HG03460 (cell line): ENCODE measurements at regions not wholly inside any gene's neighbourhood (a gene's known extent, or its start where the extent isn't known, plus 50 kb on each side); places are given as distances from the start of the nearest gene placed in this dataset.

Experiments used
- ATAC-seq: cut with Tn5 transposase; IDR thresholded peaks from one replicate; pipeline ENCODE4 v1.9.1; 2021; ENCODE audit not compliant: unreplicated experiment

DNA sequence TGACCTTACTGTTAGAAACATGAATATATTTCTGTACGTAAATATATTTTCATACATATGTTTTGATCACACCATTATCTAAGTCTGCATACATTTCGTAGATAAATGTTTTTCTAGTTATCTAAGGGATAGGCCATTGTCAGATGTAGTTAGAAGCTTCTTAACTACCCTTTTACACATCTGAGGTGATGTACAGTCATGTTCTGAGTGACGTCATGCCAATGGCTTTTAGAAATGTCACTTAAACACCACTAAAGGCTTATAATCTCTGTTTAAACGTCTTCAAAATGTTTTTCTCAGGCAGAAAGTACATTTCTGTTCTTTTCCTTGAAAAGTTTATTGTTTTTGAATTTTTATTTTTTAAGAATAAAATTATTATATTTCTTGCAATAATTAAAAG, 781.9 kb downstream of the MRPL39 start:
- ATAC-seq = no peak

DNA sequence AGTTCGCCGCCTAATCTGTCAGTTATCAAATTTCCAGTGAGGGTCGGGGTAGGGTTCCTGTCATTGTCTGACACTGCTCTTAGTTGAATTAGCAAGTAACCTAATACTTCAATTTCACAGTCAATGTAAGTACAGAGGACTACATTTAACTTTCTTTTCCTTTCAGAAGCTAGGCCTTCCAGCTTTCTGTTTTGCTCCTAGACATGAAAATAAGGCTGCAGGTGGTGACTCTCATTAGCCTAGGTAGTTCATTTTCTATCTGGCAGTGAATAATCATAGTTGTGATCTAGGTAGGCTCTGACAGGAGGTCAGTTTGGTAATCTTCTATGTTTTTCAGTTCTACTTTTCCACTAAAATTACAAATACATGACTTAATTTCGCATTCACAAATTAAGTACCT, 783.1 kb downstream of the MRPL39 start:
- no peak for ATAC-seq

DNA sequence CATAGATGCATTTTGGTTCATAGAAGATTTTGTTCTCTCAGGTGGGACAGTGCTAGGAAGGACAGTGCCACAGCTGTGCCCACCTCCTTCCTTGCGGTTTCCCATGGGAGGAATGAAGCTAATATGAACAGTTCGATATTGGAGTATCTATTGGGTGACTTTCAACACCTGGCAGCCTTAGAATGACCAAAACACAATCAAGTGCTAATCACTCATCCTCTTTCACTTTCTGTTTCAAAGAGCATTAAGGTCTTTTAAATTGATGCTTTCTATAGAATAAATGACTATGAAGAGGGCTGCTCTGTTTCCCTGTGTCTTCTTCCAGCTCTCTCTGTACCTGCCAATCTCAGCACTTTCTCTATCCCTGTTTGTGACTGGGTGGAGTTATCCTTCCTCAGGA, 784.0 kb downstream of the MRPL39 start:
- ATAC-seq = no peak

DNA sequence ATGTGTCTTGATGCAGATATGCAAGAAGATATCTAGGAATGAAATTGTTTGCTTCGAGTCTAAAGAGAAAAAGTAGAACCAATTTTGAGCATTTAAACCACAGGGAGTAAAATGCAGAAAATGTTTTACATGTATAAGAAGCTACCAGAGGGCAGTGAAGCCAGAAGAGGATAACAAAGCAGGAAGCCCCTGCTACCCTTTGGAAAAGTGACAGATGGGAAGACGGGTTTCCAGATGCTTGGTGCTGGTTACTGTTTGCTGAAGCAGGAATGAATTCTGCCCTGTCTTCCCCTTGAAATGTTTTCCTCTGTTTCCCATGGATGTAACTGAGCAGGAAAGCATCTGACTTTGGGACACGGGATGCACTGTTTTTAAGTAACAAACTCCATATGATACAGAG, 822.2 kb downstream of the MRPL39 start:
- ATAC-seq = no peak

DNA sequence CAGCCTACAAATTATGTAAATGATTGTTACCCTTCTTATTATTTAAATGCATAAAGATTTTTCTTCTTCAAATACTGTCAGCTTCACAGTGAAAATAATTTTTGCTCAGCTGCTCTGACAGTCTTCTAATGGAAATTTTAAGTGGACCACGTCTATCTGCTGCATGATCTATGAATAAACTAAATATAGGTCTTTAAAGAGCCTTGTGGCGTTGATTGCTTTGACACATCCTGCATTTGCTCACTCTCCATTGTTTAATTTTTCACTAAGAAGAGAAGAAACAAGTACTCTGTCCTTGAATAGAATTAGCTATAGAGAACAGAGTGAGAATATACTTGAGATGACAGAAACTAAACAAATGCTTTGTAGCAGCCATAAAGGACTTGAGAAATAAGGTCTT, 826.1 kb downstream of the MRPL39 start:
- no peak for ATAC-seq

DNA sequence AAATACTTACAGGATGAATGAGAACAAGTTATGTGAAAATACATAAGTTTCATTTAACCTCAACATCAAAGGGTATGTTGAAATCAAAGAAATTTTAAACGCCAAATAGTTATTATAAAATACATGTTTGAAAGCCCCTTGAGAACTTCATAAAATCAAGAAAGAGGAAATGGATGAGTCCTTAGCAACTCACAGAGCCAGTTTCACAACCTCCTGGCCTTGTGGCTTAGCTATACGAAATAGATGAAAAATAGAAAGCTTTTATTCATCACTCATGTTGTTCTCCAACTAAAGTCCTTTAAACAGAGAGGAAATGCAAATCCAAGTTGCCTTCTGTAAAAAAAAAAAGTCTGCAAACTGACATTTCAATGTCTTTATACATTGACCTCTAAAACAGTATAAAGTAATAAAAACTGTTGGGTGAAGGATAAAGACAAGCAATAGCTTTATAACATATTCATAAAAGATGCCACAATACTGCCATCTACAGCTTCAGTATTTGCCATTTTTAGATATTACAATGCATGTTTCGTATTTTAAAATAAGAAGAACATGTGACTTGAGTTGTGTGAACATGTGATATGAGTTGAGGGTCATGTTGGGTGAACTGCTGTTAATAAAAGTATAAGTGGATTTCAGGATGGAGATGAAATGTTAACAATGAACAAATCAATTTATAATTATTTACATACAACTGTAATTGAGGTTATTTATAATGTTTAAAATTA, 847.8 kb downstream of the MRPL39 start:
- no peak for ATAC-seq

DNA sequence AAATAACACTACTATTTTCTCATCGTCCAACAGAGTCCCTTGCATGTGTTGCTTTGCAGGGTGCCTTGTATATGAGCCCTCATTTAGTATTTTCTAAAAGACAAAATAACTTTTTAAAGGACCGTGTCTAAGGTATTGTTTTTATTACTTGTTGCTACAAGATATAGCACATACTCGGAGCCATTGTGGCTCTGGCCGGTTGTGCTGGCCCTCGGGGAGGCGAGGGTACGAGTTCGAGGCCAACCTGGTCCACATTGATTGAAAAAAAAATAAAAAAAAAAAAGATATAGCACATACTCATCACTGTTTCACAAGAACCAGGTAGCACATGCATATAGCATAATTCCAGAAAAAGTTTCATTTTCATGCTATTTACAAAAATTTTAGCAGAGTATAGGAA, 869.2 kb downstream of the MRPL39 start:
- ATAC-seq = no peak

DNA sequence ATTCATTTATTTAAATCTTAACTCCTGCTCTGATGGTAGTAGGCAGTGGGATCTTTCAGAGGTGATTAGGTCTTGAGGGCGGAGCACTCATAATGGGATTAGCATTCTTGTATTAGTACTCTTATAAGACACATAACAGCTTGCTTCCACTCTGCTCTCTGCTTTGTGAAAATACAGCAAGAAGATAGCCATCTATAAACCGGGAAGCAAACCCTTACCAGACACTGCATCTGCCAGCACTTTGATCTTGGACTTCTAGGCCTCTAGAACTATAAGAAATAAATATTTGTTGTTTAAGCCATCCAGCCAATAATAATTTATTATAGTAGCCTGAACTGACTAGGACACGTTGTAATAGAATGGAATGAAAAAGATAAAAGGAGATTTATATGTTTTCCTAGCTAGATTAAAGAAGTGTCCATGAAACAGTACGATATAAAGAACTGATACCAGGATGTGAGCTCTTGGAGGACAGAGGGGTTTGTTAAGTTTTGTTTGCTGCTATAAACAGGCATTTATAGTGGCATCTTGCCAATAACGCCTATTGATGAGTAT, 869.9 kb downstream of the MRPL39 start:
- no peak for ATAC-seq

DNA sequence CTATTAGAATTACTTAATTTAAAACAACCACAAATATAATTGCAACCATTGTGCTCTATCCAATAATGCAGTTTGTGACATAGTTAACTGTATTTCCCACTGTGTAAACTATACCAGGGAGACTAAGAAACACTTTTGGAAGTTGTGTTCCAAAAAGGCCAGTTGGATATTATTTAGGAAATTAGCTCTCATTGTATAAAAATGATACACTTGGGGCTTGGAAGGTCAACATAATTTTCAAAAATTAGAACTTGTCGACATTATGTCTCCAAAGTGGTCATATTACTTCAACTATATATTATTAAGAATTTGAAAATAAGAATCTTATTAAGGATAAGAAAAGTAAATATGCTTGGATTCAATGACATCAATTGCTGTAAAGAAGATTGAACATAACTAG, 876.6 kb downstream of the MRPL39 start:
- no peak for ATAC-seq

DNA sequence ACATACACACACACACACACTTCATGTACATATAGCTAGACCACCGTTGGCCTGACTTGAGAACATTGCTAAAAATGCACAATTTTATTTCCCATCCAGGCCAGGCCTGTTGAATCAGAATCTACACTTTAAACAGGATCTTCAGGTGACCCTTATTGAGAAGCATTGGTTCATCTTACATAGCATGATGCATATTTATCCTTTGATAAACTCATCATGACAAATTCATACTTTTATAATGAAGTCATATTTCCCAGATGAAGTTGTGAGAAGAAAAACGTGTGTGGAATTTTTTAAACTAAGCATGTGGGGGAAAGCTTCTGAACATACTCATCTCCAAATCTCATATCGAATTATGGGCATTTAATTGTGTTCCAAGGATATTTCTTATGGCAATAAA, 877.7 kb downstream of the MRPL39 start:
- no peak for ATAC-seq

DNA sequence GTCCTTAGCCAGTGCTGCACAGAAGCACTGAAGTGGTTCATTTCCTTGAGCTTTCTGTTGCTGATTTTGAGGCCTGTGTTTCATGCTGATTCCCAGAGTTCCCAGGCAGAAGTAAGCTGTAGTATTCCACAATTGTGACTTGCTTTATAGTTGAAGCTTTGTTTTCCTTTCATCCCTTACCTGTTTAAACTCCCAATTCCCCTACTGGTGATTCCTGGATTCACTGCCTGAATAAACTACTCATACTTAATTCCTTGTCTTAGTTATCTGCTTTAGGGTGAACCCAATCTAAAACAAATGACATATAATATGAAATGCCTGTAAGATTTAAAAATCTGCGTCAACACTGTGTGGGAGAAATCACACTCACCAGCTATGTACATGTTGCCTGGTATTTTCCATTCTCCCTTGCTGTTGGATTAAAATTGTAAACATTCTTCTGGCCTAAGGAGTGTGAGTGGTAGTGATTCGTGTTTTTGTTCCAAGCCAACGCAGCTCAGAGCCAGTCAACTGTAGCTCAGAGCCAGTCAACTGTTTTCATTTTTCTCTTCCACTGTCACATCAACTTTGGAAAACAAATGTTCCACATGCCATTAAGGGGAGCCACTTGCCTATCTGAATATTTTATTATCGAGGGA, 879.4 kb downstream of the MRPL39 start:
- no peak for ATAC-seq

DNA sequence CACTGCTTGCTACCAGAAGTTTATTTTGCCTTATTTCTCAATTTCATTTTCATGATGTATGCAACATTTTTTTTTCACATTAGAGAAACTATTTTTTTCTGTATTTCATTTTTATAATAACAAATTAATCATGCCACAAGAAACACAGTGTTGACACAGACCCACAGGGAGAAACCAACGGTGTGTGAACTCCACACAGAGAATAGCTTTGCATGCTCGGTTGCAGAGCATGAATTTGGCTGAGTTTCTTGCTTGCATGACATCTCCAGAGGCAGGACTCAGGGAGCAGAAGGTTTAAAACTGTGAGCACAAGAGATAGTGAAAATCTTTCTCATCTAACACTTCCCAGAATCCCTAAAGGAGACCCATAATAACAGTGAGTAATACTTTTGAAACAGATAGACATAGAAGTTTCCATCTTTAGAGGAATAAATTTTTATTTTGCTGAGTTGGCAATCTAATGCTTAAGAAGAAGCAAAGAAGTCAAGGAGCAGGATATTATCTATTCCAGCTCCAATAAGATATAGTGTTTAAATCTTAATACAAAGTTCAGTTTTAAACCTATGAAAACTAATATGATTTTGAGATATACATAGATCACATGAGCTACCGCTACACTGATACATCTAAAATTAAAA, 890.9 kb downstream of the MRPL39 start:
- ATAC-seq = no peak

DNA sequence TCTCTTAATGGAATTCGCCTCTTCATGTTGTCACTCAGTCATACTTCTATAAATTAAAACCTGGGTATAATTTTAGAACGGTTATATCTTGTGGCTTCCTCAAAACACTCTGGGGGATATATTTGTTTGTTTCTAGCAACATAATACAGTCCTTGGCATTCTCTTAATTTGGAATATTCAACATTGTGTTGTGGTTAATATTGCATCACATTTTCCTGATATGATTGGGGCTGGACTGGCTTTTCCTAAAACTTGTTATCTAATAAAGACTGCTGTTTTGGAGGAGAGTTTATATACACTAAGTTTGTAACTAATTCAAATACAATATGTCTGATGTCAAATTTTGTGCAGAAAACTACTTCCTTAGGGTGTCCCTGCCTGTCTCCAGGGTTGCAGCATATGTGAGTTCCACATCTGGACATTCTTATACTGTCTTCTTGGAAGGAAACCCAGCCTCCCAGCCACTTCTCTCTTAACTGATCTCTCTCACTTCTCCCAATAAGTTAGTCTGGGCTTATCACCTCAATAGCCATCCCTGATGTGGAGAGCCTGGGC, 892.6 kb downstream of the MRPL39 start:
- ATAC-seq = no peak

DNA sequence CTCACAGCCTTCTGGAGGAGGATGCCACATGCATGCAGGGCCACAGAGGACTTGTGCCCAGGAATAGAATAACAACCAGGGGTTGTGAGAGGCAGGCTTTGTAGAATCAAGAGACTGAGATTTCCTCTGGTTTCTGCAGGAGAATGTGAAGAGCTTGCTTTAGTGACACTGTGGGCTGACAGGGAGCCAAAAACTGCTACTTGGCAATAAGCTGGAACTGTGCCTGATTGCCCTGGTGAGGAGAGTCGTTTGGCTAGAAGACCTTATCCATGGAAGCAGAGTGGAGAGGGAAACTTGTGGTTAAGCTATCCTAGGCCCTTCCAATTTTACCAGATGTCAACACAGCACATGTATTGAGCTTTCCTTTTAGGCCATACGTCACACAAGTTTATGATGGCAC, 902.1 kb downstream of the MRPL39 start:
- ATAC-seq = no peak

DNA sequence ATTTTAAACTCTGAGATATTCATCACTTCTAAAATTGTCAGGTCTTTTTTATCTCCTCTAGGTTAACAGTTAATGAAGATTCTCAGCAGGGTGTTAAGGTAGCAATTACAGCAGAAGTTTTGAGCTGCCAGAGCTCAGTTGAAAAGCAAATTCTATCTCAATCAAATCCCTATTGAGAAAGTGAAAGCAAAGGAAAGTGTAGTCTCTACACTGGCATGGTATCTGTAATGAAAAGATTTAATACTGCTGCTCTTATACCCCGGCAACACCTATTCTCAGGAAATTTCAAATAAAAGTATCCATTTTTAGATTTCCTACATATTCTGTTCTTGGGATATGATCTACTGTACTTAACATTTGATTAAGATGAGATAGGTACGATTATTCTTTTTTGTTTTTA, 913.5 kb downstream of the MRPL39 start:
- ATAC-seq = no peak

DNA sequence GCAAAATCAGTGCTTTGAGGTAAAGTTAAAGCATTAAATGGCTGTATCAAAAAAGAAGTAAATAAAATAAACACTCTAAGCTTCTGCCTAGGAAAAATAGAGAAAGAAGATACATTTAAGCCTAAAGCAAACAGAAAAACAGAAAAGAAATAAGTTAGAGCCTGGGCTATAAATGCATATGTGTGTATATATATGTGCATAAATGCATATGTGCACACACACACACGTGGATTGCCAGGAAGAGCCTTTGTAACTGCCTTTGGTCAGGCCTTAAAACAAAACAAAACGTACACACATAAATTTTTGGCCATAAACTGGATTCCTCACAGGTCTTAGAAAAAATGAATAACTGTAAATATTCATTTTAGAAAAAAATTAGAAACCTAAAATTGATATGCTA, 925.8 kb downstream of the MRPL39 start:
- no peak for ATAC-seq

DNA sequence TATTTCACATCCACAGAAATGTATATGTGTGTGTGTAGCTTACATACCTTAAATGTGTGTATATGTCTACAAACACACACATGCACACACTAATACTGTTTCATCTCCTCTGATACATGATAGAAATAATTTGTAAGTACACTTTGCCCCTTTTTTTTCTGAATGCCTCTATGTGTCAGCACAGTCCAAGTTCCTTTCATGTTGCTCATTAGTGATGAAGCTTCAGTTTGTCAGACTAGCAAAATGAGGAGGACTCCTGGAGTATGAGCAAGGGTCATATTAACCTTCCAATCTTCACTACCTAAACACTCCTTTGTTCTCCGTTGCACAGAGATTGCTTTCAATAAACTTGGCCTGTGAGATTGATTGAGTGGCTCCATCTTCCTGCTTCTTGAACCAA, 935.4 kb downstream of the MRPL39 start:
- no peak for ATAC-seq

DNA sequence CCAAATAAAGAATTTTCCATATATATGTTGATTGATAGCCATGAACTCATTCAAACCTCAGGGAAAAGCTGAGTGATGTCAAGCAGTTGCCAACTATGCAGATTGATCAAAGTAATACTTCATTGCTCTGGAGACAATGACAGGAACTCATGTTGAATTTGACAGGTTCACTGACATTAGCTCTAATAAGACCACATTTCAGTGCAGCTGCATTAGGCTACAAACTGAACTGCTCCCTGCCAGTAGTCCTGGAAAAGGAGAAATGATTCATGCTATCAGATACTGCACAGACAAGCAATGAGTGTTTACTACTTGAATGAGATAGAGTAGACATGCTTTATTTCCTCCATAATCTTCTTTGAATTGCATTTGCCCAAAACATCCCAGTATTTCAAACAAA, 948.4 kb downstream of the MRPL39 start:
- ATAC-seq = no peak

DNA sequence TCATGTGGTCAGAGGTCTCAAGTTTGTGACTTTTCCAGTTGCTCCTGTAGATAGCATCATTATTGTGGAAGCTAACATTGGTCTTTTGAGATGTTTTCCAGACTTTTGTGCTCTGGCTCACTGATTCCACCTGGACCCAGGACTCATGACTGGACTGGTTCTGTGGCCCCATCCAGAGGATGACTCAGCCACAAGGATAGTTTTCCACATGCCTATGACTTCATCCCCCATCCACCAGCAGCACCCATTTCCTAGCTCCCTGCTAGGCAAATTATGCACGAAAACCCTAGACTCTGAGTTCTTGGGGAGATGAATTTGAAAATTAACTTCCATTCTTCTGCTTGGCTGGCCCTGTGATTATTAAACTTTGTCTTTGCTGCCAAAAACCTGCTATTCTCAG, 949.3 kb downstream of the MRPL39 start:
- ATAC-seq = no peak

DNA sequence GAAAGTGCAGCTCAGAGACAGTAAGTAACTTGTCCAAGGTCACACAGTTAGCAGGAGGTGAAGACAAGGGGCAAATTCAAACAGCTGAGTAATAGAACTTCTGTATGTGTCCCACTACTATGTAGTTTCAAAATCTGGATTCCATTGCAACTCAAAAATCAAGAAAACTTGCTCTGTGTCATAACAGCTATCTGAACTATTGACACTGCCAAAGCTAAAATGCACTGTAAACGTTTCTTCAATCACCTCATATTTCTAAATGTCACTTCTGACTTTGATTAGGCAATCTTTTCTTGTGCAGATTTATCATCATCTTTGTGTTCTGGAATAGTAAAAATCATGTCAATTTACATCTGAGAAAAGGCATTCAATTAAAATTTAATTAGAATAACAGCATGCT, 957.6 kb downstream of the MRPL39 start:
- no peak for ATAC-seq

DNA sequence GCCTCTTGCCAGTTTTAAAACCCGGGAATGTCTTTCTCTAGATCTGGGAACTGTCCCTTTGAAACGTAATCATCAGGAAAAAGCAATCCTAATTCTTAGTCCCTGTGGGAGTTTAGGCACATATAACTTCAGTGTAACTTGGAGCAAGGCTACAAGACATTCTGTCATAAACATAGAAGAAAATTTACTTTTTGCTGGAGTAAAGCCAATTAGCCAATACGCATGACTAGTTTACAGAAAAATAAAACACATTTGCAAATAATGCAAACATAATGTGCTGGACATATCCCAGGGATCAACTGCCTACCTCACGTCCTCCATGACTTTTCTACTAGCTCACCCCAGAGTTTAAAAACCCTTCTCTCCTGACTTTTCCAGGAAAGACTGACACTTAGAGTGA, 970.6 kb downstream of the MRPL39 start:
- ATAC-seq = no peak

DNA sequence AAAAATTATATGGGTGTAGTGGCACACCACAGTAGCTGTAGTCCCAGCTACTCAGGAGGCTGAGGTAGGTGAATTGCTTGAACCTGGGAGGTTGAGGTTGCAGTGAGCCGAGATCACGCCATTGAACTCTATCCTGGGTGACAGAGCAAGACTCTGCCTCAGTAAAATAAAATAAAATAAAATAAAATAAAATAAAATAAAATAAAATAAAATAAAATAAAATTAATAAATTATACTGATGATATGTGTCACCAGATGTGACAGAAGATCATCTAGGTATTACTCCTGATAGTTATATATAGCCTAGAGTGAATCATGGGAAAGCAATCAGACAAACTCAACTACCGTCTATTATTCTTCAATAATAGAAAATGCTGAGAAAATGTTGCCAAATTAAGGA, 972.5 kb downstream of the MRPL39 start:
- no peak for ATAC-seq
